Hematopoietic multipotent progenitor cell treated with erythropoietin and hydrocortisone succinate and interleukin-3 and kit ligand, for 15 days (in vitro differentiated cells): ENCODE measurements at regions not wholly inside any gene's neighbourhood (a gene's known extent, or its start where the extent isn't known, plus 50 kb on each side); places are given as distances from the start of the nearest gene placed in this dataset.

Source experiments
- DNase-seq: peaks from one replicate; pipeline ENCODE4 v3.0.0-alpha.2; 2015; ENCODE audit warnings: low spot score

GRCh38 chr4:20643631-20644030 lies 56.6 kb upstream of the PACRGL start:
- DNase-seq, result no peak

GRCh38 chr4:20645236-20645635 lies 55.0 kb upstream of the PACRGL start:
- no peak for DNase-seq

GRCh38 chr4:20646287-20646686 lies 54.0 kb upstream of the PACRGL start:
- DNase-seq, result no peak
